ENCODE measurements at regions not wholly inside any gene's neighbourhood (a gene's known extent, or its start where the extent isn't known, plus 50 kb on each side); places are given as distances from the start of the nearest gene placed in this dataset.

DNA sequence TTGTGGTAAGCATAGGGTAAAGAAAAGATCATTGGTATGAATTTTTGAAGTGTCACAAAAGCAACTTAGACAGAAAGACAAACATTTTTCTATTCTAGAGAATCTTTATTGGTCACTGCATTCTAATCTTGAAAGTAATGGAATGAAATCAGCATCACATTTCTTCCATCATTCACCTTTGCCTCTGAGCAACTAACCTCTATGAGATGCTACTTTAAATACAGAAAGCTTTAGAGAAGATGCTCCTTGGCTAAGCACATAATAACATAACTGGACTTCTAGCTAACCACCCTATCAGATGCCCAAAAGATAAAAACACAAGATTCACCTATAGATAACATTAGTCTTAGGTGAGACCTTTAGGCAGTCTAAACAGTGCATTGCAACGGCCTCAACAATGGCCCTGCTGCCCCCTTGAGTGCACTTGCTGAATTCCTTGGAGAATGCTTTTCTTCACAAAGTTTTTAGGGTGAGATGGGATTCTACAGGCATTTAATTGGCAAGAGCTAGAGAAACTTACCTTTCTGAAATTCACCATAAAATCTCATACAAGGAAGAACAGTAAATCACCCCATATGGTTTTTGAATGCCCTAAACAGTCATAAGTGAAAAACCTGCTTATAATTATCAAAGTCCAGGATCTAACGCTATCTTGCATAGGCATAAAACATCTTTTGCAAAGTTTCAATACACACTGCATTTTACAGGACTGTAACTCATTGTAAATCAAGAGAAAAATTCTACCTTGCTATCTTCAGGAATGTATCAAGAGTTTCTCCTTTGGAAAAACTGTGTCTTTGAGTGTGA, 791.3 kb upstream of the CHAC2 start:
- Histone ChIP-seq H3K9me3 (replicated peaks; ENCODE audit: control insufficient read depth, insufficient read depth, low read length) (no peaks in the 10 kb centered on the region), H3K4me3 (no peak overlapping the region), H2AFZ (ENCODE audit: control insufficient read depth, low read depth, low read length) (no peak overlapping the region), H3K36me3 (ENCODE audit: control insufficient read depth in 2 of 2, insufficient read depth in 2 of 2, low read length in 1 of 2) (no peaks in the 10 kb centered on the region), H4K20me1 (ENCODE audit: control insufficient read depth, insufficient read depth) (no peaks in the 10 kb centered on the region), H3K79me2 (ENCODE audit: control insufficient read depth, insufficient read depth, low read length) (no peaks in the 10 kb centered on the region), H3K4me2 (ENCODE audit: control insufficient read depth, insufficient read depth) (no peak overlapping the region), H3K9ac (ENCODE audit: control insufficient read depth, insufficient read depth, low read length) (no peak overlapping the region), H3K27ac (ENCODE audit: control insufficient read depth, insufficient read depth) (no peak overlapping the region), H3K27me3 (replicated peaks in 1 of 2; ENCODE audit: control insufficient read depth in 2 of 2, insufficient read depth in 2 of 2, low read length in 1 of 2) (no peaks in the 10 kb centered on the region; a peak in 1 of 4 replicates), H3K4me1 (ENCODE audit: control insufficient read depth, insufficient read depth, low read length) (no peaks in the 10 kb centered on the region)
- TF ChIP-seq RAD21 (IDR thresholded peaks at IDR 0.05; ENCODE audit: insufficient read depth, low read depth, low read length), result peak; percentile 77
- TF ChIP-seq SMC3 (IDR thresholded peaks at IDR 0.05; ENCODE audit: borderline replicate concordance, low read length), result peak; percentile 67; the same call in 1 of the 2 replicates
- TF ChIP-seq, protein P1, sequence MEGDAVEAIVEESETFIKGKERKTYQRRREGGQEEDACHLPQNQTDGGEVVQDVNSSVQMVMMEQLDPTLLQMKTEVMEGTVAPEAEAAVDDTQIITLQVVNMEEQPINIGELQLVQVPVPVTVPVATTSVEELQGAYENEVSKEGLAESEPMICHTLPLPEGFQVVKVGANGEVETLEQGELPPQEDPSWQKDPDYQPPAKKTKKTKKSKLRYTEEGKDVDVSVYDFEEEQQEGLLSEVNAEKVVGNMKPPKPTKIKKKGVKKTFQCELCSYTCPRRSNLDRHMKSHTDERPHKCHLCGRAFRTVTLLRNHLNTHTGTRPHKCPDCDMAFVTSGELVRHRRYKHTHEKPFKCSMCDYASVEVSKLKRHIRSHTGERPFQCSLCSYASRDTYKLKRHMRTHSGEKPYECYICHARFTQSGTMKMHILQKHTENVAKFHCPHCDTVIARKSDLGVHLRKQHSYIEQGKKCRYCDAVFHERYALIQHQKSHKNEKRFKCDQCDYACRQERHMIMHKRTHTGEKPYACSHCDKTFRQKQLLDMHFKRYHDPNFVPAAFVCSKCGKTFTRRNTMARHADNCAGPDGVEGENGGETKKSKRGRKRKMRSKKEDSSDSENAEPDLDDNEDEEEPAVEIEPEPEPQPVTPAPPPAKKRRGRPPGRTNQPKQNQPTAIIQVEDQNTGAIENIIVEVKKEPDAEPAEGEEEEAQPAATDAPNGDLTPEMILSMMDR (IDR thresholded peaks at IDR 0.05 in 2 of 3, conservative IDR thresholded peaks at IDR 0.05 in 1 of 3; ENCODE audit: control insufficient read depth in 2 of 3, extremely low read depth in 1 of 3, insufficient read depth in 1 of 3, low read depth in 3 of 3, low read length in 3 of 3), result peak; percentile 47 to 65 (median 48); a peak in 4 of 6 replicates
- TF ChIP-seq RFX5 (IDR thresholded peaks at IDR 0.05; ENCODE audit: low read depth, low read length), result no peak
- TF ChIP-seq MYB (IDR thresholded peaks at IDR 0.05; ENCODE audit: borderline replicate concordance, low read depth, low read length), result no peak
- no peak for TF ChIP-seq SMAD5 (IDR thresholded peaks at IDR 0.05; ENCODE audit: low read depth)
- in situ Hi-C loops (cut with MboI), result no loop called here
- intact Hi-C loops (cut with micrococcal nuclease; ENCODE audit: unreplicated experiment), result loop anchor here (5.0 kb wide), 1 partner anchor 164 kb away; no protein-coding TSS in a partner anchor
- CTCF ChIA-PET, result interaction anchor here (0.7 to 1.2 kb wide), 3 partner anchors 160 to 174 kb away, joined by 3 to 4 read pairs (median 3); no protein-coding TSS in a partner anchor
- POLR2A ChIA-PET, result no interaction called here
- ATAC-seq (peak; percentile 82), FAIRE-seq (no peak), DNase-seq (ENCODE audit: low read depth, low spot score) (no peak)
- no TSS peak for BruUV-seq (replicated peaks)
- 26% methylated on average over 2 of the region's 2 CpGs for WGBS (ENCODE audit: insufficient coverage, insufficient replicate concordance, low lambda C conversion rate, missing lambda C conversion rate)
- SMC1A ChIA-PET (ENCODE audit: uncharacterized antibody, unreplicated experiment), result no interaction called here
- RAD21 ChIA-PET (ENCODE audit: unreplicated experiment), result interaction anchor here (1.0 kb wide), 1 partner anchor 15 kb away, joined by 3 read pairs; no protein-coding TSS in a partner anchor
